Spleen (tissue), 11 donors: ENCODE measurements at regions not wholly inside any gene's neighbourhood (a gene's known extent, or its start where the extent isn't known, plus 50 kb on each side); places are given as distances from the start of the nearest gene placed in this dataset.

ENCODE experiments used
- DNase-seq: peaks from one replicate; pipeline ENCODE4 v3.0.0-alpha.2; 2020
- H3K27ac ChIP-seq, 8 donors: fragments of 200-600 bp; sonication (generic) in 7 of 8; 1 replicate in 4 of 8; 2 replicates in 4 of 8; pipeline versions ENCODE4 v1.5.0 to v1.8.0; 2016 to 2021; ENCODE audit warnings: inconsistent platforms in 4 of 8, mild to moderate bottlenecking in 4 of 8, moderate library complexity in 1 of 8
- H3K27me3 ChIP-seq, 7 donors: fragments of 200-600 bp; sonication (generic) in 6 of 7; replicated peaks in 1 of 7; 1 replicate in 4 of 7; 2 replicates in 3 of 7; pipeline versions ENCODE4 v1.5.0 to v1.8.0; 2016 to 2021; ENCODE audit warnings: inconsistent platforms in 3 of 7, mild to moderate bottlenecking in 1 of 7
- H3K36me3 ChIP-seq, 6 donors: fragments of 200-600 bp; sonication (generic) in 5 of 6; 1 replicate in 4 of 6; 2 replicates in 2 of 6; pipeline versions ENCODE4 v1.5.0 to v1.8.0; 2016 to 2021; ENCODE audit warnings: inconsistent platforms in 2 of 6
- H3K4me1 ChIP-seq, 6 donors: fragments of 200-600 bp; sonication (generic) in 5 of 6; 1 replicate in 3 of 6; 2 replicates in 3 of 6; pipeline versions ENCODE4 v1.5.0 to v1.8.0; 2016 to 2021; ENCODE audit warnings: inconsistent platforms in 3 of 6
- H3K4me3 ChIP-seq, 8 donors: fragments of 200-600 bp; sonication (generic) in 7 of 8; 1 replicate in 4 of 8; 2 replicates in 4 of 8; pipeline versions ENCODE4 v1.5.0 to v1.8.0; 2016 to 2021; ENCODE audit warnings: inconsistent platforms in 4 of 8, mild to moderate bottlenecking in 4 of 8, moderate library complexity in 2 of 8
- H3K9me3 ChIP-seq, 8 donors: fragments of 200-600 bp; sonication (generic) in 7 of 8; 1 replicate in 4 of 8; 2 replicates in 4 of 8; pipeline versions ENCODE4 v1.5.0 to v1.8.0; 2016 to 2021; ENCODE audit warnings: inconsistent platforms in 4 of 8
- CTCF ChIP-seq, 11 experiments: fragments of 200-600 bp in 7 of 11; fragments of 450-650 bp in 4 of 11; sonication (generic) in 4 of 11; IDR thresholded peaks in 8 of 11; conservative IDR thresholded peaks in 3 of 11; 1 replicate in 7 of 11; 2 replicates in 4 of 11; pipeline versions ENCODE4 v1.4.0 to v1.8.0; 2016 to 2021; ENCODE audit warnings: antibody characterized with exemption in 11 of 11, inconsistent platforms in 4 of 11, mild to moderate bottlenecking in 1 of 11
- POLR2A ChIP-seq, 3 donors: fragments of 450-650 bp; IDR thresholded peaks; one replicate each; pipeline ENCODE4 v1.5.1; 2017; ENCODE audit warnings: antibody characterized with exemption in 3 of 3, mild to moderate bottlenecking in 1 of 3
- POLR2AphosphoS5 ChIP-seq, 3 donors: sonication (generic); formaldehyde crosslinking; IDR thresholded peaks; one replicate each; pipeline ENCODE4 v1.5.1; 2017; ENCODE audit warnings: antibody characterized with exemption in 3 of 3
- WGBS, 5 donors: extraction: QIAGEN DNeasy Blood & Tissue Kit in 3 of 5; methylation state at CpG; one replicate each; pipeline versions ENCODE4 v1.1.5 to v1.1.7; 2013 to 2018; 5-methylcytosine and 5-hydroxymethylcytosine counted together
- intact Hi-C: fragments of 100-400 bp; cut with DNase I; formaldehyde crosslinking; loops from one replicate; pipeline ENCODE4 v1.15.0; 2023; ENCODE audit warnings: low total_unique reads
- donor health status: healthy with polysubstance abuse.
- donor health status: DM: no; HTN: no; CAD: no; lungs with moderate emphysema.
- donor health status: DM: no; HTN: no; CAD: no.
- donor health status: Bipolar disorder and iron deficiency.
- donor health status: healthy.
- donor health status: DM: no; HTN: no; CAD: no.
- donor health status: DM: yes; HTN: yes; CAD: no.

GRCh38 chr2:150618245-150618895 lies 130.9 kb upstream of the RND3 start:
- H3K27me3 ChIP-seq, result no peaks in the 10 kb centered on the region
- no peak for TF ChIP-seq POLR2A (IDR thresholded peaks at IDR 0.05)
- no peak for TF ChIP-seq POLR2AphosphoS5 (IDR thresholded peaks at IDR 0.05)
- TF ChIP-seq CTCF (IDR thresholded peaks at IDR 0.05 in 8 of 11, conservative IDR thresholded peaks at IDR 0.05 in 3 of 11), result no peak
- intact Hi-C loops, result no loop called here
- H3K36me3 ChIP-seq, result no peaks in the 10 kb centered on the region
- no peak overlapping the region for H3K27ac ChIP-seq
- no peaks in the 10 kb centered on the region for H3K4me1 ChIP-seq
- no peaks in the 10 kb centered on the region for H3K9me3 ChIP-seq
- WGBS, 5 donors, result 75 to 90% (median 80%) methylated on average over 7 of the region's 7 CpGs
- no peak overlapping the region for H3K4me3 ChIP-seq
- no peak for DNase-seq

GRCh38 chr2:150617351-150617978 lies 130.0 kb upstream of the RND3 start:
- 84 to 90% (median 86%) methylated on average over 6 of the region's 6 CpGs for WGBS, 5 donors
- Histone ChIP-seq H3K4me1 (no peaks in the 10 kb centered on the region), H3K27me3 (no peaks in the 10 kb centered on the region), H3K9me3 (no peaks in the 10 kb centered on the region), H3K27ac (no peak overlapping the region), H3K4me3 (no peak overlapping the region), H3K36me3 (no peaks in the 10 kb centered on the region)
- DNase-seq, result no peak
- TF ChIP-seq POLR2A (IDR thresholded peaks at IDR 0.05) (no peak), POLR2AphosphoS5 (IDR thresholded peaks at IDR 0.05) (no peak), CTCF (IDR thresholded peaks at IDR 0.05 in 8 of 11, conservative IDR thresholded peaks at IDR 0.05 in 3 of 11) (no peak)
- intact Hi-C loops, result no loop called here

DNA sequence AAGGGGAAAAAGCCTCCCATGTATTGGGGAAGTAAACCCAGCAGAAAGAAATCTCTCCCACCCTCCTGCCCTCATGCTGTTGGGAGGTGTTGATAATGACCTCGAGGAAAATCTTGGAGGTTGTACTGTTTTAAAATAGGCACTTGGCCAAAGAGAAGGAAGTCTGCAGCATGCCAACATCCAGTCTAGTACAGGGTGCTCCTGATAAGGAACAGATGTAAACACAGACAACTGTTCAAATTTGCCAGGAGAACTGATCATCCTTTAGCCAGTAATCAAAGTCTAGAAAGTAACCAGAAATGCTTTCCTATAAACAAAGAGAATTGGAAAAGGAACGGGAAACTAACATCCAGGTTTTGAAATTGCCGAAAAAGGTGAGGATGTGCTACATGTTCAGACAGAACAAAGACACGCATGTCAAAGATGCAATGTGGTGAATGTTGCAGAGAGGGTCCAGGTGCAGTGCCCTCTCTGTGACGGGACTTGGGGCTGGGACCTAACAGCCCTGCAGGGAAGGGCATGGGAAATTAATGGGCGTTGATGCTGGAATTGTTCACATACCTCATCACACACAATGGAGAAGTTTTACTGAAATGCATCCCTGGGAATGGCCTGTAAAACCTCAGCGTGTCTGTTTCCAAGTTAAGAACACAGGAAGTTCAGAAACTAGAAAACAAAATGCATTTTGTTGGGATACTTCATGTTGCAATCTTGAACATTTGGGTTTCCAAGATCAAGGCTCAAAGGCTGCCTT lies 125.7 kb upstream of the RND3 start:
- Histone ChIP-seq H3K27ac (no peak overlapping the region), H3K9me3 (no peaks in the 10 kb centered on the region), H3K36me3 (no peaks in the 10 kb centered on the region), H3K4me3 (no peak overlapping the region), H3K4me1 (no peaks in the 10 kb centered on the region), H3K27me3 (no peaks in the 10 kb centered on the region)
- 57 to 67% (median 62%) methylated on average over 7 of the region's 7 CpGs for WGBS, 5 donors
- intact Hi-C loops, result no loop called here
- no peak for DNase-seq
- TF ChIP-seq CTCF (IDR thresholded peaks at IDR 0.05 in 8 of 11, conservative IDR thresholded peaks at IDR 0.05 in 3 of 11) (no peak), POLR2AphosphoS5 (IDR thresholded peaks at IDR 0.05) (no peak), POLR2A (IDR thresholded peaks at IDR 0.05) (no peak)

DNA sequence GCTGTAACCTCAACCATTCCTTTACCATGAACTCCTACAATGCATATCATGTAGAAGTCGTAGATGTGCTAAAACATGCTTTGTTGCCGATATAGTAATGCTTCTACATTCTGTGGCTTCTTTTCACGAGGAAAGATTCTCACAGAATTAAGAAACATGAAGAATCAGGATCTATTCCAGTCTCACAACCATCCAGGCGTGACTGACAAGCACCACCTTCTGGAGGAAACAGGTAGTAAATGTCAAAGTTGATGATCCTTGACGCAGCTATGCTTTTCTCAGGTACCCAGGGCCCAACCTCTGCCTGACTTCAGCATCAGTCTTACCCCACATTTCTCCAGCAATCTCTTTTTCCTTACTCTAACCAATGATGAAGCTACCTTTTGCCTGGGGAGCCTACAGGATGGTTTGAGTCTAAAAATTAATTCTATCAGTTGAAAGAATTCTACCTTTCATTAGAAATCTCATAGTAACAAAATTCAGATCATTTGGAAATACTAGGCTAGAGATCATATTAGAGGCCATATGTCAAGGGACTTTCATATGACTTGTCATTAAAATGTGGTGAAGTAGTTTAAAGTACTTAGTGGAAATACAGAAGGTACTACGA lies 123.3 kb upstream of the RND3 start:
- H3K9me3 ChIP-seq, result no peaks in the 10 kb centered on the region
- WGBS, 5 donors, result 69 to 85% (median 76%) methylated on average over 6 of the region's 6 CpGs
- H3K4me3 ChIP-seq, result no peak overlapping the region
- H3K36me3 ChIP-seq, result no peaks in the 10 kb centered on the region
- no peaks in the 10 kb centered on the region for H3K27me3 ChIP-seq
- intact Hi-C loops, result no loop called here
- DNase-seq, result no peak
- H3K27ac ChIP-seq, result no peak overlapping the region
- TF ChIP-seq CTCF (IDR thresholded peaks at IDR 0.05 in 8 of 11, conservative IDR thresholded peaks at IDR 0.05 in 3 of 11), result peak in 1 of 11 experiments; percentile 17
- no peak for TF ChIP-seq POLR2AphosphoS5 (IDR thresholded peaks at IDR 0.05)
- TF ChIP-seq POLR2A (IDR thresholded peaks at IDR 0.05), result no peak
- H3K4me1 ChIP-seq, result no peaks in the 10 kb centered on the region
